RWPE1 (cell line): ENCODE measurements at regions not wholly inside any gene's neighbourhood (a gene's known extent, or its start where the extent isn't known, plus 50 kb on each side); places are given as distances from the start of the nearest gene placed in this dataset.

Experiments used
- CTCF ChIA-PET: fragments of 350-600 bp; sonication (Branson Sonifier 250); formaldehyde crosslinking; extraction: SDS; loops from one replicate; lab custom pipeline; 2021; lab: Yijun Ruan, JAX
- POLR2A ChIA-PET: fragments of 400-600 bp; formaldehyde crosslinking; extraction: SDS; loops from one replicate; lab custom pipeline; 2020; ENCODE audit warnings: antibody characterized with exemption; ENCODE audit not compliant: low non-redundant PET; lab: Yijun Ruan, JAX
- DNase-seq: peaks from one replicate; pipeline ENCODE4 v3.0.0; 2012; ENCODE audit warnings: low spot score
- H3K27ac ChIP-seq: fragments of 450-650 bp; 2 replicates; pipeline ENCODE4 v1.5.1; 2017
- CTCF ChIP-seq: fragments of 450-650 bp; conservative IDR thresholded peaks from 2 replicates; pipeline ENCODE4 v1.5.1; 2017; ENCODE audit warnings: low read depth, mild to moderate bottlenecking

- peak overlapping the region; percentile 100 for H3K27ac ChIP-seq
- ChIA-PET POLR2A (interaction anchor here (1.3 to 5.6 kb wide), 10 partner anchors 12 to 73 kb away, joined by 3 to 67 read pairs (median 14); no protein-coding TSS in a partner anchor), CTCF (interaction anchor here (0.7 to 2.1 kb wide), 4 partner anchors 9 to 142 kb away, joined by 3 to 7 read pairs (median 3); no protein-coding TSS in a partner anchor)
- DNase-seq: no peak
- no peak for TF ChIP-seq CTCF
Observed at GRCh38 chr1:209427277-209427676, 156.2 kb upstream of the CAMK1G start.

- DNase-seq: peak; percentile 72
- H3K27ac ChIP-seq: peak overlapping the region; percentile 100
- ChIA-PET POLR2A (interaction anchor here (0.5 to 5.6 kb wide), 17 partner anchors 8 to 177 kb away, joined by 3 to 67 read pairs (median 7); no protein-coding TSS in a partner anchor), CTCF (interaction anchor here (0.6 to 2.1 kb wide), 5 partner anchors 15 to 179 kb away, joined by 3 to 8 read pairs (median 4); no protein-coding TSS in a partner anchor)
- no peak for TF ChIP-seq CTCF
Observed at GRCh38 chr1:209427811-209428210, 155.7 kb upstream of the CAMK1G start.

GRCh38 chr1:209428241-209428921 is 155.1 kb upstream of the CAMK1G start:
- ChIA-PET CTCF (interaction anchor here (0.6 to 2.1 kb wide), 7 partner anchors 16 to 180 kb away, joined by 3 to 8 read pairs (median 4); no protein-coding TSS in a partner anchor), POLR2A (interaction anchor here (0.5 to 5.6 kb wide), 19 partner anchors 9 to 177 kb away, joined by 3 to 67 read pairs (median 7); no protein-coding TSS in a partner anchor)
- no peak for TF ChIP-seq CTCF
- H3K27ac ChIP-seq: peak overlapping the region; percentile 100
- DNase-seq: peak; percentile 93

- POLR2A ChIA-PET: interaction anchor here (0.8 to 5.6 kb wide), 4 partner anchors 14 to 60 kb away, joined by 4 to 67 read pairs (median 18); no protein-coding TSS in a partner anchor
- peak overlapping the region; percentile 100 for H3K27ac ChIP-seq
- no peak for DNase-seq
- CTCF ChIA-PET: interaction anchor here (0.7 to 2.1 kb wide), 2 partner anchors 76 to 83 kb away, joined by 3 to 8 read pairs; no protein-coding TSS in a partner anchor
- no peak for TF ChIP-seq CTCF
Observed at GRCh38 chr1:209429611-209430010, 153.9 kb upstream of the CAMK1G start.

GRCh38 chr1:209430107-209430506 is 153.4 kb upstream of the CAMK1G start:
- no peak for TF ChIP-seq CTCF
- ChIA-PET CTCF (no interaction called here), POLR2A (interaction anchor here (0.8 to 5.6 kb wide), 3 partner anchors 14 to 60 kb away, joined by 3 to 67 read pairs (median 4); no protein-coding TSS in a partner anchor)
- DNase-seq: no peak
- peak overlapping the region; percentile 100 for H3K27ac ChIP-seq

- TF ChIP-seq CTCF: no peak
- ChIA-PET POLR2A (interaction anchor here (0.7 to 5.6 kb wide), 5 partner anchors 15 to 66 kb away, joined by 3 to 67 read pairs (median 4); no protein-coding TSS in a partner anchor), CTCF (no interaction called here)
Observed at GRCh38 chr1:209430821-209431259, 152.7 kb upstream of the CAMK1G start.

More at GRCh38 chr1:209430821-209431259, 152.7 kb upstream of the CAMK1G start:
- peak; percentile 10 for DNase-seq
- peak overlapping the region; percentile 100 for H3K27ac ChIP-seq
